GM12892 (cell line): ENCODE measurements at regions not wholly inside any gene's neighbourhood (a gene's known extent, or its start where the extent isn't known, plus 50 kb on each side); places are given as distances from the start of the nearest gene placed in this dataset.
"Not testable (repeated sequence)": the region's sequence is repeated elsewhere in the genome, so short reads cannot be mapped to it uniquely, and the experiment has no call there.

ENCODE experiments used
- DNase-seq: peaks from one replicate; pipeline ENCODE4 v3.0.0; 2011; ENCODE audit not compliant: insufficient read length
- FAIRE-seq: peaks from 2 replicates; lab custom pipeline; 2011; peaks lifted over from hg19 to GRCh38; lab: Jason Lieb, UNC
- POLR2A ChIP-seq: IDR thresholded peaks from 2 replicates; pipeline ENCODE4 v1.6.1; 2011; ENCODE audit warnings: low read depth, low read length, control low read depth
- POLR2AphosphoS5 ChIP-seq: IDR thresholded peaks from 2 replicates; pipeline ENCODE4 v1.6.1; 2011; ENCODE audit warnings: low read depth, low read length, control low read depth
- TAF1 ChIP-seq: IDR thresholded peaks from 2 replicates; pipeline ENCODE4 v1.6.1; 2011; ENCODE audit warnings: low read depth, mild to moderate bottlenecking, control low read depth, low read length, borderline replicate concordance

GRCh38 chr11:104694259-104695064 is 203.8 kb downstream of the CASP12 start:
- TF ChIP-seq TAF1 (no peak), POLR2AphosphoS5 (no peak), POLR2A (no peak)

DNA sequence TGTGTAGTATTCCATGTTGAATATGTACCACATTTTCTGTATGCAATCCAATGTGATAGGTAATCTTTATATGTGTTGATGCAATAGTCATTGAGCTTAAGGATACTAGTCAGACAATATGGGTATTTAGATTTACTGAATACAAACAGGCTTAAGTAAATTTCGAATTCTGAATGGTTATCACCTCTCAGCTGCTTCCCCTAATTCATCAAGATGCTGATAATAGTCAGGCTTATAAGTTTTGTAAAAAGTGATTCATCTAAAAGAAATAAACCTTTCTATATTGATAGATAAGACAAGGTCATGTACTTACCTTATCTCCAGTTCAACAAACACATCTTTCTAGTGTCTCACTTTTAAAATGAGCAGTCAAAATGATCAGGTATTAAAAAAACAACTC is 205.5 kb downstream of the CASP12 start:
- TF ChIP-seq POLR2AphosphoS5 (no peak), TAF1 (no peak), POLR2A (no peak)
- no peak for FAIRE-seq

More at GRCh38 chr11:104694259-104695064, 203.8 kb downstream of the CASP12 start:
- DNase-seq (no peak), FAIRE-seq (no peak)

GRCh38 chr11:104691129-104691528 is 207.1 kb downstream of the CASP12 start:
- FAIRE-seq, result no peak
- TF ChIP-seq POLR2A (no peak), POLR2AphosphoS5 (no peak), TAF1 (no peak)
- no peak for DNase-seq

More for the DNA sequence above, 205.5 kb downstream of the CASP12 start:
- no peak for DNase-seq

DNA sequence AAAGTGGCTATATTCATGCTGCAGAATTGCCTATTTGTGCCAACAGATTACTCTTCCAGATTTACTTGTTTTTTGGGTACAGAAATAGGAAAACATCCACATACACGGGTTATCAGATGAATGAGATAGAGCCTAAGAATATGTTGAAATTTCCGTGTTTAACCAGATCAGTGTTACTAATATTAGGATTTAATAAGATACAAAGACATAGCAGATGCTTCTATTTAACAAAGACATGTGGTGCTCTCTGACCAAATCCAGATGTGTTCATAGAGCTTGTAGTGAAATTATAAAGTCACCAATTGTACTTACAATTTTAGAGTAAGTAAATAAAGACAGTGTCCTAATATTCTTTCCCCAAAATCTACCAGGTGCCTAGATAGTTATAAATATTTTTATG is 208.0 kb downstream of the CASP12 start:
- no peak for TF ChIP-seq POLR2AphosphoS5
- no peak for TF ChIP-seq POLR2A
- TF ChIP-seq TAF1, result no peak
- DNase-seq (no peak), FAIRE-seq (no peak)

DNA sequence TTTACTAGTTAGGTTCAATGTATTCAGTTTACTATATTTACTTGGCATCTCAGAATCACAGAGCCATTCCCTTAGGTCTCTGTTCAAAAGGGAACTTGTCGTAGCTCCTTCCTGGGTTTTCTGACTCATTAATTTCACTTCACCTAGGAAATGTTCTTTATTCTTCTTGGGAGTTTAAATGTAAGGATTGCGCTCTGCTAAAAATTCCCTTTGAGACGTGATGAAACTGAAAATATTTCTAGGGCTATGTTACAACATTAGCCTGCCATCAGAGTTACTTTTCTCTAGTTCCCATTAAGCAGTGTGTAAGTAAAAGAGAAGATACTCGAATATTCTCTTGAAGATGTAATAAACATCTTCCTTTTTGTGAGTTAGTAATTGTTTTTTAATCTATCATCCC is 209.5 kb downstream of the CASP12 start:
- DNase-seq (no peak), FAIRE-seq (no peak)
- TF ChIP-seq POLR2AphosphoS5 (no peak), POLR2A (no peak), TAF1 (no peak)

DNA sequence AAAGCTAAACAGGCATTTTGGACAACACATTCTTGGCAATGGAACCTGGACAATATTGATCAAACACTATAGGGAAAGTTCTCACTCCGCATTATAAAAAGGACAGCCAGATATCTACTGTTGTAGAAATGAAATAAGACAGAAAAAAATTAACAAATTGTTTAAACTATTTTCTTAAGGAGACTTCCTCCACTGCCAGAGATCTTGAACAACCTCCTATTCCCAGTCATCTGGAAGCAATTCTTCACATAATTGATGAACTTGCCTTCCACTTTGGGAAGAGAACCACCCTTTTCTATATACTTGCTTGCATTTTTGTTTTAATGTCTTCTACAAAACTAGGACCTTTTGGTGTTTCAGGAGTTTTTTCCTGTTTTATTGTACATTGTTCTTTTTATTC is 216.1 kb downstream of the CASP12 start:
- TF ChIP-seq TAF1 (no peak), POLR2A (no peak)
- DNase-seq (no peak), FAIRE-seq (no peak)

DNA sequence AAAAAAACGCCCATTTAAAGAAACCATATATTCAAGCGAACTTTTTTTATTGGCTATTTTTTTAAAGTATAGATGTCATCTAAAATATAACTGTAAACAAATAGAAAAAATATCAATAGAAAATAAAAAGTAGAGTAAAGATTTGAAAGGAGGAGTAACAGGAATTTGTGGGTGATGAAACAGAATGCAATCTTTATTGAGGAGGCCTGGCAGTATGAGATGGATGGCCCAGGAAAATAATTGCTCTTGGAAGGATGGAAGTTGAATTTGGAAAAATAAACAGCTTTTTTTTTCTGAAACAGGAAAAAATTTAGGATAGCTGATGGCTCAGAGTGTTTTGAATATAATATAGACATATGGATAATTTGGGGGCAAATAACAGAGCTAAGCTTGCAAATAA is 219.0 kb downstream of the CASP12 start:
- DNase-seq (no peak), FAIRE-seq (no peak)
- TF ChIP-seq POLR2A, result no peak
- TF ChIP-seq POLR2AphosphoS5, result no peak
- TF ChIP-seq TAF1, result no peak

GRCh38 chr11:104678408-104678807 is 219.9 kb downstream of the CASP12 start:
- DNase-seq, result no peak
- no peak for FAIRE-seq
- TF ChIP-seq TAF1 (no peak), POLR2A (no peak)

GRCh38 chr11:104677069-104677468 is 221.2 kb downstream of the CASP12 start:
- DNase-seq, result not testable (repeated sequence)
- FAIRE-seq, result peak; percentile 48

DNA sequence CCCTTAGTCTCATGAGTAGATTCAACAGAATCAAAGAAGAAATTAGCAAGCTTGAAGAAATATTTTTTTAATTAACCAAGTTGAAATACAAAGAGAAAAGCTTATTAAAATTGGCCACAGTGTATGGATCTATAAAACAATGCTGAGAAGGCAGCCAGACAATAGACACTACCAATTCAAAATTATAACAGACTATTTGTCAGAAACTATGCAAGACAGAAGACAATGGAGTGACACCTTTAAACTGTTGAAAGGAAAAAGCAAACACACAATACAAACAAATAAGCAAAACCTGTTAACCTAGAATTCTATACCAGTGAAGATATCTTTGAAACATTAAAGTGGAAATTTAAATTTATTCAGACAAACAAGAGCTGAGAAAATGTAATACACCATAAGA is 225.4 kb downstream of the CASP12 start:
- FAIRE-seq (no peak), DNase-seq (no peak)
- no peak for TF ChIP-seq TAF1
- no peak for TF ChIP-seq POLR2AphosphoS5
- TF ChIP-seq POLR2A, result no peak

- no peak for TF ChIP-seq POLR2AphosphoS5
- no peak for TF ChIP-seq POLR2A
- TF ChIP-seq TAF1, result no peak
- DNase-seq (no peak), FAIRE-seq (no peak)
These were observed 229.3 kb downstream of the CASP12 start for GRCh38 chr11:104668797-104669463.

DNA sequence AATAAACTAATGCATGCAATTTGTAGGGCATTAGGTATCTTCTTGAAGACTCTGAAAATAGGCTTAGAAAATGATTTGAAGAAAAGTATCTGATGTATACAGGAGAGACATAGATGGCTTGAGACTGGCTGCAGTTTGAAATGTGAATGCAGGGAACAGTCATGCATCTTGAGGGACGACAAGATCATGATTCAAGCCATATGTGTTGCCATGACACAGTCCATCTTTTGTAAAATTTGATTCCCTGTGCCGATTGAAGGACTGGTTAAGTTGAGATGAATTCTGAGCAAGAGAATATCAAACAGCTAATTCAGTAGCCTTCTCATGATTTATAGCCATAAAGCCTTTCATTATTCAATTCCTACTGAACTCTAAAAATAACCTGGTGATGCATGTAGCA is 231.6 kb downstream of the CASP12 start:
- TF ChIP-seq POLR2A, result no peak
- TF ChIP-seq TAF1, result no peak
- no peak for TF ChIP-seq POLR2AphosphoS5
- FAIRE-seq (no peak), DNase-seq (no peak)

GRCh38 chr11:104665641-104666040 is 232.6 kb downstream of the CASP12 start:
- FAIRE-seq, result peak; percentile 67
- TF ChIP-seq POLR2A (no peak), TAF1 (no peak), POLR2AphosphoS5 (no peak)
- DNase-seq, result no peak
